Nephron (organoid): ENCODE measurements at regions not wholly inside any gene's neighbourhood (a gene's known extent, or its start where the extent isn't known, plus 50 kb on each side); places are given as distances from the start of the nearest gene placed in this dataset.
"Not testable (repeated sequence)": the region's sequence is repeated elsewhere in the genome, so short reads cannot be mapped to it uniquely, and the experiment has no call there.

Experiments
- H3K27ac Mint-ChIP-seq, 3 experiments: 2 replicates each; pipeline ENCODE4 v1.8.0; 2020; ENCODE audit warnings: mixed read lengths in 3 of 3, mild to moderate bottlenecking in 2 of 3, moderate library complexity in 1 of 3
- H3K27me3 Mint-ChIP-seq: 2 replicates; pipeline ENCODE4 v1.8.0; 2021; ENCODE audit warnings: low read depth, mild to moderate bottlenecking, moderate library complexity, mixed read lengths
- H3K36me3 Mint-ChIP-seq: 2 replicates; pipeline ENCODE4 v1.8.0; 2020; ENCODE audit warnings: low read depth, mixed read lengths
- H3K4me1 Mint-ChIP-seq: 2 replicates; pipeline ENCODE4 v1.8.0; 2020; ENCODE audit warnings: mixed read lengths
- H3K4me3 Mint-ChIP-seq, 3 experiments: 2 replicates each; pipeline ENCODE4 v1.8.0; 2020; ENCODE audit warnings: mild to moderate bottlenecking in 3 of 3, mixed read lengths in 3 of 3, moderate library complexity in 2 of 3
- H3K9me3 Mint-ChIP-seq: 2 replicates; pipeline ENCODE4 v1.8.0; 2020; ENCODE audit warnings: mixed read lengths
- TF ChIP-seq, protein P1 (sequence below), 3 experiments: fragments of 200-600 bp; sonication (generic); IDR thresholded peaks; one replicate each; pipeline ENCODE4 v1.5.0; 2021; ENCODE audit warnings: antibody characterized with exemption in 3 of 3; ENCODE audit not compliant: unreplicated experiment in 3 of 3

DNA sequence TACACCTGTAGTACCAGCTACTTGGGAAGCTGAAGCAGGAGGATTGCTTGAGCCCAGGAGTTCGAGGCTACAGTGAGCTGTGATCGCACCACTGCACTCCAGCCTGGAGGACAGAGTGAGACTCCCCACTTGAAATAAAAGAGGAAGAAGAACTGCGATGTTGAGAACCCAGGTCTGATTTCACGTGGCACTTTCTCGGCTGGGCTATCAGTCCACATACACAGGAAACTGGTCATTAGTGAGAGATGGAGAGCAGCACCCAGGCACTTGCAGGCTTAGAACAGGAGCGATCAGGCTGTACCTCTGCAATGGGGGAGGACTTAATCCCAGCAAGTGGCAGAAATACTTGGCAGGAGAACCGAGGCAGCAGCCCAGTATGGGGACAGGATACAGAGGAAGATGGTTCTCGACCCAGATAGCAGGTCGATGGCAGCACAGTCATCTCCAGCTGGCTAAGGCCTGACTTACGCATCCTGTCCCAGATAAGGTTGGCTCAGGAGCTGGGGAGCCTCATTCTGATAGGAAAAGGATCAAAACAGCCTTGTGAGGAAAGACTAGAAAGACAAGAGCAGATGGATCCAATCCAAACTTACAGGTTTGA, 487.7 kb upstream of the AUTS2 start:
- Mint-ChIP-seq H3K9me3 (no peaks in the 10 kb centered on the region), H3K4me1 (no peaks in the 10 kb centered on the region), H3K36me3 (no peaks in the 10 kb centered on the region), H3K27me3 (peaks cover 29% of the 10 kb centered on the region), H3K27ac (no peak overlapping the region), H3K4me3 (no peak overlapping the region)
- TF ChIP-seq, protein P1, sequence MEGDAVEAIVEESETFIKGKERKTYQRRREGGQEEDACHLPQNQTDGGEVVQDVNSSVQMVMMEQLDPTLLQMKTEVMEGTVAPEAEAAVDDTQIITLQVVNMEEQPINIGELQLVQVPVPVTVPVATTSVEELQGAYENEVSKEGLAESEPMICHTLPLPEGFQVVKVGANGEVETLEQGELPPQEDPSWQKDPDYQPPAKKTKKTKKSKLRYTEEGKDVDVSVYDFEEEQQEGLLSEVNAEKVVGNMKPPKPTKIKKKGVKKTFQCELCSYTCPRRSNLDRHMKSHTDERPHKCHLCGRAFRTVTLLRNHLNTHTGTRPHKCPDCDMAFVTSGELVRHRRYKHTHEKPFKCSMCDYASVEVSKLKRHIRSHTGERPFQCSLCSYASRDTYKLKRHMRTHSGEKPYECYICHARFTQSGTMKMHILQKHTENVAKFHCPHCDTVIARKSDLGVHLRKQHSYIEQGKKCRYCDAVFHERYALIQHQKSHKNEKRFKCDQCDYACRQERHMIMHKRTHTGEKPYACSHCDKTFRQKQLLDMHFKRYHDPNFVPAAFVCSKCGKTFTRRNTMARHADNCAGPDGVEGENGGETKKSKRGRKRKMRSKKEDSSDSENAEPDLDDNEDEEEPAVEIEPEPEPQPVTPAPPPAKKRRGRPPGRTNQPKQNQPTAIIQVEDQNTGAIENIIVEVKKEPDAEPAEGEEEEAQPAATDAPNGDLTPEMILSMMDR (IDR thresholded peaks at IDR 0.05; ENCODE audit: unreplicated experiment in 3 of 3) = no peak

DNA sequence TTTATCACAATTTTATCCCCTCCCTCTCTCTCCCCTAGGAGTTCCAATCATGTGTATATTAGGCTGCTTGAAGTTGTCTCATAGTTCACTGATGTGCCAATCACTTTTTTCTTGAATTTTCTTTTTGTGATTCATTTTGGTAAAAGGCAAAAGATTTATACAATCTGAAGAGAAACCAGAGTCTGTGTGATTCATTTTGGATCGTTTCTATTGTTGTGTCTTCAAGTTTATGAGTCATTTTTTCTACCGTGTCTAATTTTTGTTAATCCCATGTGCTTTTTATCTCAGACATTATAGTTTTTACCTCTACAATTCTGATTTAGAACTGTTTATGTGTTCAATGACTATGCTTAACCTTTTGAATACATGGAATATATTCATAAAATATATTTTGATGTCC, 483.9 kb upstream of the AUTS2 start:
- TF ChIP-seq, protein P1 (IDR thresholded peaks at IDR 0.05; ENCODE audit: unreplicated experiment in 3 of 3) = no peak
- no peaks in the 10 kb centered on the region for H3K36me3 Mint-ChIP-seq
- H3K4me3 Mint-ChIP-seq = no peak overlapping the region
- H3K9me3 Mint-ChIP-seq = no peaks in the 10 kb centered on the region
- peaks cover 5% of the 10 kb centered on the region for H3K27me3 Mint-ChIP-seq
- no peaks in the 10 kb centered on the region for H3K4me1 Mint-ChIP-seq
- H3K27ac Mint-ChIP-seq = no peak overlapping the region

DNA sequence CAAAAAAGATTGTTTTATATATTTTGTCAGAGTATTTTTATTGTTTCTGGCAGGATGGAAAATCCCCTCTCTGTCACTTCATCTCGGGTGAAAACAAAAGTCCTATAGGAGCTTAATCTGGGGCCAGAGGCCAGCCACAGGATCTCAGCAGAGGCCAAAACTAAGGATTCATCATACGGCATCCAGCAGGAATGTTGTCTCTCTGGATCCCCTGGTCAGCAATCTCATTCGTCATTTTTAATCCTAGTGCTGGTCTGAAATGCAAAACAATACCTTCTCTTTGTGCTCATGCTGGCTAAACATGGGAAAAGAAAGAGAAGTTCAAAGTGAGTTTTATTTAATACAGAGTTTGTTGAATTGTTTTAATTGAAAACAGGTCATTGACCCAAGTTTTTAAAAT, 482.5 kb upstream of the AUTS2 start:
- no peak overlapping the region for H3K4me3 Mint-ChIP-seq
- no peaks in the 10 kb centered on the region for H3K9me3 Mint-ChIP-seq
- H3K4me1 Mint-ChIP-seq = no peaks in the 10 kb centered on the region
- TF ChIP-seq, protein P1 (IDR thresholded peaks at IDR 0.05; ENCODE audit: unreplicated experiment in 3 of 3) = no peak
- no peaks in the 10 kb centered on the region for H3K36me3 Mint-ChIP-seq
- peaks cover 8% of the 10 kb centered on the region for H3K27me3 Mint-ChIP-seq
- H3K27ac Mint-ChIP-seq = no peak overlapping the region

DNA sequence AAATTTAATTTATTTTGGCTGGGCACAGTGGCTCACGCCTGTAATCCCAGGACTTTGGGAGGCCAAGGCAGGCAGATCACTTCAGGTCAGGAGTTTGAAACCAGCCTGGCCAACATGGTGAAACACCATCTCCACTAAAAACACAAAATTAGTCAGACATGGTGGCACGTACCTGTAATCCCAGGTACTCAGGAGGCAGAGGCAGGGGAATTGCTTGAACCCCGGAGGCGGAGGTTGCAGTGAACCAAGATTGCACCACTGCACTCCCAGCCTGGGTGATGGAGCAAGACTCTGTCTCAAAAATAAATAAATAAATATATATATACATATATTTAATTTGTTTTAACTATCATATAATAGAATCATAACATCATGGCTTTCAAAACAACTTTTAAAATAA, 482.1 kb upstream of the AUTS2 start:
- H3K4me1 Mint-ChIP-seq, H3K27ac Mint-ChIP-seq, H3K4me3 Mint-ChIP-seq, H3K9me3 Mint-ChIP-seq, H3K36me3 Mint-ChIP-seq: not testable (repeated sequence)
- H3K27me3 Mint-ChIP-seq = peaks cover 11% of the 10 kb centered on the region

DNA sequence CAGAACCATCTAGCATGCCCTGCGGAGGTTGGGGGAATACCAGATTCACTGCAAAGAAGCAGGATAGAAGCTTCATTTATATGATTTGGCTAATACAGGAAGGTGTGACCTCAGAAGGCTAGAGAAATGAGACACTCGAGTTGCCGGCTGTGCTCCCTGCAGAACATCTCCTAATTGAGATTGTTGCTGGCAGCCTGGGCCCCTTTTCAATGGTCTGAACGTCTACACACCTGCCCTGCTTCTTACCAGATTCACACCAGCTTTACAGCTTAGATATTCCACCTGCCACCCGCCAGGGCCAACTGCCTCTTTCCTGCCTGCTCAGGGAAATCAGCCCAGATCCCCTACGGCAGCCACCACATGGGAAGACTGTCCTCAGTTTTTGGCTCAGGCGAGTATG, 475.3 kb upstream of the AUTS2 start:
- Mint-ChIP-seq H3K4me1 (no peaks in the 10 kb centered on the region), H3K36me3 (no peaks in the 10 kb centered on the region), H3K27me3 (peaks cover 32% of the 10 kb centered on the region), H3K4me3 (no peak overlapping the region), H3K27ac (no peak overlapping the region), H3K9me3 (peaks cover 2% of the 10 kb centered on the region)
- TF ChIP-seq, protein P1 (IDR thresholded peaks at IDR 0.05; ENCODE audit: unreplicated experiment in 3 of 3) = no peak

DNA sequence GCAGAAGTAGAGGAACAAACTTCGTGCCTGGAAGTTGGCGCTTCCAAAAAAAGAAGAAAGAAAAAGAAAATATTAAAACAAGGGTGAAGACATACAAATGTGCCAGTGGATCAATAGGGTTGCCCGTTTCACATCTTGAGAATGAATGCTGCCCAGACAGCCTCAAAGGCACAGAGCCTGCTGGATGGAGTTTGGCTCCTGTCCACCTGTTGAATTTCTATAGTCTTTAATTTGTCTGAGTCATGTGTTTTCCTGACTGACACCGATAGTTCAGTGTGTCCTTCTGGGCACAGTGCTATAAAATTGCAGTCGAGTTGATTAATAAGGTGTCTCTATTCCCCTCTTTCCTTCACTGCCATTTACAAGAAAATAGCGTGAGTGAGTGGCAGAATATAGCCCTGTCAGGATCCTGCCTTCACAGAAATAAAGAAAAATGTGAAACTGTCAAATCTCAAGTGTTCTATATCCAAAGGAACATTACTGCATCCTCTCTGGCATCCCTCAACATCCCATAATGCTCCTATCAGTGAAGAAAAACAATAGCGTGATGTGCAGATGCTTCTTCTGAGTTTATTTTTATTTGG, 471.3 kb upstream of the AUTS2 start:
- TF ChIP-seq, protein P1 (IDR thresholded peaks at IDR 0.05; ENCODE audit: unreplicated experiment in 3 of 3) = no peak
- no peak overlapping the region for H3K4me3 Mint-ChIP-seq
- H3K4me1 Mint-ChIP-seq = no peaks in the 10 kb centered on the region
- no peak overlapping the region for H3K27ac Mint-ChIP-seq
- peaks cover 2% of the 10 kb centered on the region for H3K9me3 Mint-ChIP-seq
- no peaks in the 10 kb centered on the region for H3K36me3 Mint-ChIP-seq
- peaks cover 35% of the 10 kb centered on the region for H3K27me3 Mint-ChIP-seq
